Central memory CD4-positive, alpha-beta T cell (primary cell): ENCODE measurements at regions not wholly inside any gene's neighbourhood (a gene's known extent, or its start where the extent isn't known, plus 50 kb on each side); places are given as distances from the start of the nearest gene placed in this dataset.

ENCODE experiments used
- DNase-seq: peaks from one replicate; pipeline ENCODE4 v3.0.0; 2022

GRCh38 chr1:82931006-82931405 lies 1067.9 kb downstream of the TTLL7 start:
- peak; percentile 3 for DNase-seq

DNA sequence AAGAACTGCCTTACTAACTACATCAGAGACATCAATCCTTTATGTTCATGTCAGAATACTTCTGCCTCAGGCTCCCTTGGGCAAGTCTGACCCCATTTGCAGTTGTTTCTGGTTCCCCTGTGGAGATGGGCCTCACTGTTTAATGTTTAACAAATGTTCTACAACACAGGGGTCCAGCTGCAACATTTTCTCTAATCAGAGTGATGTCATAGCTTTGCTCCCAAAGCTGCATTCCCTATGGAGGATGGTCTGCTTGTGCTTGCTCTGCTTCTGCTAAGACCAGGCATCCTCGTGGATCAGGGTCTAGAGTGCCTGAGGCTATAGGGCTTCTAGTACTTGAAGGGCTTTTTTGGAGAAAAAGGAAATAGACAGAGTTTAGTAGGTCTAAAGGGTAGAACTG lies 1071.2 kb downstream of the TTLL7 start:
- DNase-seq = no peak

- no peak for DNase-seq
Observed at GRCh38 chr1:82924666-82925065, 1074.3 kb downstream of the TTLL7 start.

GRCh38 chr1:82923931-82924330 lies 1075.0 kb downstream of the TTLL7 start:
- no peak for DNase-seq

- DNase-seq = no peak
Observed at GRCh38 chr1:82921759-82922158, 1077.2 kb downstream of the TTLL7 start.

DNA sequence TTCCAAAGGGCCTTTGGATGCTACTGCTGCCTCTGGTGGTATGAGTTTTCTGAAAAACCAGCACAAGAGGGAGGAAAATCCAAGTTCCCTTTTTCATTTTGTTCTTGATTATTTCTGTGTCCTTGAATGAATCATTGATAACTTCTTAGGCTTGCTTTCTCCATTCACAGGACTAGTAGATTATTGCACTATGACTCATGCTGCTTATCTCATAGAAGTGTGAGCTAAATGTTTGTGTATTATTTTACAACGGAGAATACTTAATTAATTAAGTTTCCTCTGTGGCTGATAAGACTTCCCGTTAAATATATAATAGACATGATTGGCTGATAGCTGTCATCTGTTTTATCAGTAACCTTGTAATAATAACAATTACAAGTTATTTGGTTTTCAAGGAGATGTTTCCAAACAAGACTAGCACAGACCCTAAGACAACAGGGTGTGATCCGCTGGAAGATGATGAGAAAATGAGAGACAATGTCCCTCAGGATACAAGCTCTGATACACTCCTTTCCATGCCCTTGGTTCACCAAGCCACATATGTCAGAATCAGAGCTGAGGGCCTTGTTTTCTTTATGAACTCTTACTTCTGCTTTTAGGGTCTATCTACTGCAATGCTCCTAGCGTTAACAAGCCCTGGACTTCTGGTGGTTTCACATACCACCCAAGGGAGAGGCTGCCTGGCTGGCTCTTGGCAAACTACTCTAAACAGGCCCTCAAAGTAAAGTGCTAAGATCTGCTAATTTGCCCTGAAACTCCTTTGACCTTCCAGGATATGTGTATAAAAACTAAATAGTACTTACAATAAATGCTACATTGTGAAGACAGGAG lies 1078.3 kb downstream of the TTLL7 start:
- no peak for DNase-seq

- no peak for DNase-seq
Observed at GRCh38 chr1:82919837-82920236, 1079.1 kb downstream of the TTLL7 start.

DNA sequence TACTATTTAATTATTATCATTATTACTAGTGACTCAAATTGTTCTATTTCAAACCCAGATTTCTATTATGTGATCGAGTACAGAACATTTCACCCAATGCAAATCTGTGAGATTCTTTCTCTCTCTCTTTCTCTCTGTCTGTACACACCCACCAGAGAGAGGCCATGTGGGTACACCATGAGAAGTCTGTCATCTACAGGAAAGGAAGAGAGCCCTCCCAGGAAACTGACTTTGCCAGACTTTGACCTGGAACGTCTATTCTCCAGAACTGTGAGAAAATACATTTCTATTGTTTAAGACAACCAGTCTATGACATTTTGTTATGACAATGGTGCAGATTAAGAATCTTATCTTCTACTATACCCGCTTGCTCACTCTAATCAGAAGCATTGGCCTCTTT lies 1091.6 kb downstream of the TTLL7 start:
- no peak for DNase-seq

- DNase-seq = no peak
Observed at GRCh38 chr1:82903626-82904025, 1095.3 kb downstream of the TTLL7 start.

- no peak for DNase-seq
Observed at GRCh38 chr1:82901561-82901960, 1097.4 kb downstream of the TTLL7 start.

GRCh38 chr1:82901118-82901517 lies 1097.8 kb downstream of the TTLL7 start:
- DNase-seq = no peak

DNA sequence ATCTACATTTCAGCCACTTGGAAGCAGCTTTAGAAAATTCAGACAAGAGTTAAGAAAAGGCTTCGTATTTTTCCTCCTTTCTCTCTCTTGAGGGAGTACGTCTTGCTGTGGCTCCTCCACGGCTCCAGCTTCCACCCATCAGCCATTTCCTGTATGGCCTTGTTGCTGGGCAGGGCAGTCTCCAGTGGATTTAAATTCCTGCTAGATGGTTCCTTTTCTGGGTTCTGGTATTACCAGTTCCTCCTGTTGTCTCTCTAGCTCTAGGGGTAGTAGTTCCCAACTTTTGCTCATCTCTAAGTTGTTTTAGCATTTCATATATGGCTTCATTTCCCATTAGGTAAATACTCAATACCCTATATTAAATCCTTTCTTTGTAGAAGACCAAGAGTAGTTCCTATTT lies 1098.3 kb downstream of the ADGRL2 start:
- no peak for DNase-seq

- no peak for DNase-seq
Observed at GRCh38 chr1:82897549-82897948, 1096.8 kb downstream of the ADGRL2 start.

DNA sequence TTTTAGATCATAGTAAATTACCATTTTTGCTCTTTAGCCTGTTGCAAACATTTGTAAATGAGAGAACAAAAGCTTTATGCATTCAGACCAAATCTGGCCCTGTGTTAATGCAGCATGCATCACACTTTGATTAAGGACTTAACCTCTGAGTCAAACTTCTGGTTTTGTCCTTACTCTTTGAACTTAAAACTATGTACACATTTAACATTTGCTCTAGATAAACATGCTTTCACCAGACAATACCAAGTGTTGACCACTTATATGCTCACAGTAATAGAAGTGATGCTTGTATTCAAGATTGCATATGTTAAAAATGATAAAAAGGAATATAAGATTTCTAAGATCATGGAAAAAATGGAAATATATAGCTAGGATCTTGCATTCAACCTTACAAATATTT lies 1095.3 kb downstream of the ADGRL2 start:
- DNase-seq = no peak

GRCh38 chr1:82894635-82895034 lies 1093.9 kb downstream of the ADGRL2 start:
- no peak for DNase-seq

DNA sequence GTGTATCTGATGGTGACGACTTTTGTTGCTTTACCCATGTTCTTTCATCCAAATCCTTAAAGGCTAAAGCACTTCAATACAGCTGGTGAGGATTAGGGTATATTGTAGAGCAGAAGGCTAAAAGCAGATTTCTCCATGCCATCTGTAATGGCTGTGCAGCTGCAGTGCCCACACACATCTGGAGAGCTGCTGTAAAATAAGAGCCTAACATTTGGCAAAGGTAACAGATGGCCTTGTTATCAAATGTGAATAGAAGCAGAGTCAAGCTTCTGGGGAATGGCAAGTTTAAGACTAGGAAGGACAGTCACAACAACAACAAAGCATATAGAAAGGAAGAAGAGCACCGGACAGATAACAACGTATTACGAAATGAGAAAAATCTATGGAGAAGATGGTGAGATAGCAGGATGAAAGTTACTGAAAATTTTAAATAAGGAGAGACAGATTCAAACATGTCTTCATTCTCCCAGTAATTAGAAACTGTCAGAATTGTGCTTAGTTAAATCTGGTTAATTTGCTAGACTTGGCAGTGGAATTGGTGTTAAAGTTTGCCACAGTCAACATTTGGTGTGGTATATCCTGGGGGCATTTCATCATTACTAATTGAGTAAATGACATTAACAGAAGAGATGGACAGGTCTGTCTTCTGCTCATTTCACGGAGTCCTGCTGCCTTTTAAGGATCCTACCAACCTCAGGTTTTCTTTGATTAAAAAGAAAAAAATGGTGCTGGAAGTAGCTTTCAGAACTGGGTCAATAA lies 1093.2 kb downstream of the ADGRL2 start:
- no peak for DNase-seq

DNA sequence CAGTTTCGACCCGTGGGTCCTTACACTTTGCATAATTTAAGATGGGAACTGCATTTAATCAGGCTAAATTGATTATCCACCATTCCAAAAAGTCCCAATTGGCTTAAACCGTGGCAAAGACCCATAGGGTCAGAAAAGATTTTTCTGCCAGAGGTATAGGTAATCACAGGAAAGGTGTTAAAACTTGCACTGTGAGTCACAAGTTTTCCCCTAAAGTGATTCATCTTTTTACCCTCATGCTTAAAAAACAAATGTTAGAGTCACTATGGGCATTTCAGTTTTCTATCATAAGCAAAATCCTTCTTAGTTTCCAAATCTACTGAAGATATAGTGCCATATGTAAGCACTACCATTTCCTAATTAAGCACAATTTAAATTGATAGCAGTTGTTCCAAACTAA lies 1079.8 kb downstream of the ADGRL2 start:
- no peak for DNase-seq

DNA sequence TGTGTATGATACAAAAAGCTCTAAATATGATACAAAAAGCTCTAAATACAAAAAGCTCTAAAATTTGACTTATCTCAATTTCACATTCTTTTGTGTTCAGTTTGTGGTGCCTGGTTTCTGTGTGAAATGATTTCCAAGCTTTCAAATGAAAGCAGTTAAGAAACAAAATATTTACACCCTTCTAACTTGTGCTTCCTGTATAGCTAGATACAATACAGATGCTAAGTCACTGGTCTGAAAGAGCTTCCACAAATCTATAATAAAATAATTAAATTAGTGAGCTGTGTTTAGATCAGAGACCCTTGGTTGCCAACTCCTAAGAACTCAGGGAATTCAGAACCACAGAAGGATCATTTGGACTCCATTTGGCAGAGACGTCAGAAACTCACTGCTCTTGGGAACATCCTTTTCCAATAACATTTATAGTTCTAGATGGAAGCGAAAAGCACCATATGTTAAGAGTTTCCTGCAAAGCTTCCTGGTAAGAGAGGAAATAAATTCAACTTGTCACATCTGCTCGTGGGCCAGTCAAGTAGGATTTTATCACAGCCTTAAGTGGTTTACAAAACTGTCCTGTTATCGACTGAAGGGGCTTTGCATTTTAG lies 1079.1 kb downstream of the ADGRL2 start:
- DNase-seq = no peak

GRCh38 chr1:82875170-82875569 lies 1074.4 kb downstream of the ADGRL2 start:
- DNase-seq = no peak

GRCh38 chr1:82874041-82874440 lies 1073.3 kb downstream of the ADGRL2 start:
- no peak for DNase-seq

- no peak for DNase-seq
Observed at GRCh38 chr1:82870332-82870731, 1069.6 kb downstream of the ADGRL2 start.

GRCh38 chr1:82867781-82868180 lies 1067.0 kb downstream of the ADGRL2 start:
- no peak for DNase-seq

- DNase-seq = no peak
Observed at GRCh38 chr1:82861749-82862148, 1061.0 kb downstream of the ADGRL2 start.

GRCh38 chr1:82858031-82858430 lies 1057.3 kb downstream of the ADGRL2 start:
- no peak for DNase-seq
